ENCODE measurements at regions not wholly inside any gene's neighbourhood (a gene's known extent, or its start where the extent isn't known, plus 50 kb on each side); places are given as distances from the start of the nearest gene placed in this dataset.

- DNase-seq (ENCODE audit: extremely low read depth, low read depth) = no peak
- no peak for TF ChIP-seq CTCF (IDR thresholded peaks at IDR 0.05; ENCODE audit: low read depth, low read length)
Observed at GRCh38 chr13:84946192-84946591, 853.0 kb downstream of the SLITRK6 start.

- no peak for DNase-seq (ENCODE audit: extremely low read depth, low read depth)
- TF ChIP-seq CTCF (IDR thresholded peaks at IDR 0.05; ENCODE audit: low read depth, low read length) = no peak
Observed at GRCh38 chr13:84940798-84941197, 858.4 kb downstream of the SLITRK6 start.

- no peak for TF ChIP-seq CTCF (IDR thresholded peaks at IDR 0.05; ENCODE audit: low read depth, low read length)
- DNase-seq (ENCODE audit: extremely low read depth, low read depth) = no peak
Observed at GRCh38 chr13:84940167-84940566, 859.1 kb downstream of the SLITRK6 start.

GRCh38 chr13:84934911-84935310 lies 864.3 kb downstream of the SLITRK6 start:
- no peak for DNase-seq (ENCODE audit: extremely low read depth, low read depth)
- no peak for TF ChIP-seq CTCF (IDR thresholded peaks at IDR 0.05; ENCODE audit: low read depth, low read length)

GRCh38 chr13:84933797-84934196 lies 865.4 kb downstream of the SLITRK6 start:
- DNase-seq (ENCODE audit: extremely low read depth, low read depth) = no peak
- TF ChIP-seq CTCF (IDR thresholded peaks at IDR 0.05; ENCODE audit: low read depth, low read length) = no peak

- TF ChIP-seq CTCF (IDR thresholded peaks at IDR 0.05; ENCODE audit: low read depth, low read length) = no peak
- no peak for DNase-seq (ENCODE audit: extremely low read depth, low read depth)
Observed at GRCh38 chr13:84931264-84931663, 868.0 kb downstream of the SLITRK6 start.

GRCh38 chr13:84927442-84928169 lies 871.6 kb downstream of the SLITRK6 start:
- DNase-seq (ENCODE audit: extremely low read depth, low read depth) = no peak
- no peak for TF ChIP-seq CTCF (IDR thresholded peaks at IDR 0.05; ENCODE audit: low read depth, low read length)

Measured in AG09319 (cell line).